GM12865 (cell line): ENCODE measurements at regions not wholly inside any gene's neighbourhood (a gene's known extent, or its start where the extent isn't known, plus 50 kb on each side); places are given as distances from the start of the nearest gene placed in this dataset.

Experiments
- DNase-seq: peaks from one replicate; pipeline ENCODE4 v3.0.0; 2010; ENCODE audit warnings: low read depth
- H3K4me3 ChIP-seq: 2 replicates; pipeline ENCODE4 v1.5.1; 2011; ENCODE audit warnings: mild to moderate bottlenecking, low read depth, low read length, control low read depth
- TF ChIP-seq, protein P1 (sequence below): IDR thresholded peaks from 2 replicates; pipeline ENCODE4 v1.5.1; 2011; ENCODE audit warnings: low read length, control low read depth, low read depth, inconsistent platforms; ENCODE audit not compliant: insufficient read depth; ENCODE audit errors: missing control alignments

GRCh38 chr18:78445880-78446279, 533.7 kb upstream of the SALL3 start:
- TF ChIP-seq, protein P1, sequence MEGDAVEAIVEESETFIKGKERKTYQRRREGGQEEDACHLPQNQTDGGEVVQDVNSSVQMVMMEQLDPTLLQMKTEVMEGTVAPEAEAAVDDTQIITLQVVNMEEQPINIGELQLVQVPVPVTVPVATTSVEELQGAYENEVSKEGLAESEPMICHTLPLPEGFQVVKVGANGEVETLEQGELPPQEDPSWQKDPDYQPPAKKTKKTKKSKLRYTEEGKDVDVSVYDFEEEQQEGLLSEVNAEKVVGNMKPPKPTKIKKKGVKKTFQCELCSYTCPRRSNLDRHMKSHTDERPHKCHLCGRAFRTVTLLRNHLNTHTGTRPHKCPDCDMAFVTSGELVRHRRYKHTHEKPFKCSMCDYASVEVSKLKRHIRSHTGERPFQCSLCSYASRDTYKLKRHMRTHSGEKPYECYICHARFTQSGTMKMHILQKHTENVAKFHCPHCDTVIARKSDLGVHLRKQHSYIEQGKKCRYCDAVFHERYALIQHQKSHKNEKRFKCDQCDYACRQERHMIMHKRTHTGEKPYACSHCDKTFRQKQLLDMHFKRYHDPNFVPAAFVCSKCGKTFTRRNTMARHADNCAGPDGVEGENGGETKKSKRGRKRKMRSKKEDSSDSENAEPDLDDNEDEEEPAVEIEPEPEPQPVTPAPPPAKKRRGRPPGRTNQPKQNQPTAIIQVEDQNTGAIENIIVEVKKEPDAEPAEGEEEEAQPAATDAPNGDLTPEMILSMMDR, result no peak
- H3K4me3 ChIP-seq, result no peak overlapping the region
- DNase-seq, result no peak

DNA sequence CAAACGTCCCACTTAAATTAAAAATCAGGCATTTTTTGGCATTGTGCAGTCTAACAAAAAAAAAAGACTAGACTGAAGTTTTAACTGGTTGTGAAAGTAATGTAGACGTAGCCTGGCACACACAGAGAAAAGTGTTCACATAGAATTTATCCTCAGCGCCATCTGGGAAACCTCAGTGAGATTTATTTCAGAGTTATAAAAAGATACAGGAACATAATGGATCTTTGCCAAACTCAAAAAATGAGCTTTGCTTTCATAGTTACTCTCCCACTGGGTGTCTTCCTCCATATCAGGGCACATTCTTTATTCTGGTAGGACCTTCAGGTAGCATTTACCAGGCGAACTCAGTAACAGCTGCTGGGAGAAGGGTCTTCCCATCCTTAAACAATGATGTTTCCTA, 532.4 kb upstream of the SALL3 start:
- TF ChIP-seq, protein P1, result no peak
- no peak for DNase-seq
- H3K4me3 ChIP-seq, result no peak overlapping the region

DNA sequence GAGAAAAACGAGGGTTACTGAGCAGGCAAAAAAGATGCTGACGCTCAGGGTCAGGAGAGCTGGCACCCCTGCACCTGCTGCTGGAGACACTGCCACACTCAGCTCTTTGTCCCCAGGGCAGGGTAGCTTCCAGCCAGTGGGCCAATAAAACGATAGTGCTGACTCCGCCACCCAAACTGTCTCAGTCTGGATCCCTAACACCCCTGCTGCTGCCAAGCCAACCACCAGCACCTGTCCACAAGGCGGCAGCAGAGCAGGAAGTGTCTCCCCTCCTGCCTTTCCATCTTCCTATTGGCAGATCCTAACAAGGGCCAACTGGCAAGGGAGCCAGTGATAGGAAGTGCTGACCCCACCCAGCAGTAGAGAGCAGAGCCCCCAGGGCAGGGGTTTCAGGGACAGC, 531.5 kb upstream of the SALL3 start:
- no peak for DNase-seq
- no peak overlapping the region for H3K4me3 ChIP-seq
- TF ChIP-seq, protein P1, result no peak

DNA sequence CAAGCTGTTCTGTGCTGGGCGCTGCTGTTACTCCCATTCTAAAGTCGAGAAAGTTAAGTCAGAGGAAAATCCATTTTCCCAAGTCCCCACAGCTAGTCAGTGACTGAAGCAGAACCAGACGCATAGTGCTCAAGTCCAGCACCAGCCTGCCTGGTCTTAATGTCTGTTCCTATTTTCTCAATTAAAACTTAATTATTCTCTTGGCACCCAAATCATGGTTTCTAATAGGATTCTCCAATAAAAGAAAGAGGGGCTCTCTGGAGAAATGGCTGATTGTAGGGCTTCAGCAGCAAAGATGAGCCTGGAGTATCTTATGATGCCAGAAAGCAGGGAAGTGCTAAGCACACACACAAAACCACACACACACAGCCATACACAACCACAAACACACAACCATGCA, 531.0 kb upstream of the SALL3 start:
- TF ChIP-seq, protein P1, result no peak
- DNase-seq, result no peak
- H3K4me3 ChIP-seq, result no peak overlapping the region

DNA sequence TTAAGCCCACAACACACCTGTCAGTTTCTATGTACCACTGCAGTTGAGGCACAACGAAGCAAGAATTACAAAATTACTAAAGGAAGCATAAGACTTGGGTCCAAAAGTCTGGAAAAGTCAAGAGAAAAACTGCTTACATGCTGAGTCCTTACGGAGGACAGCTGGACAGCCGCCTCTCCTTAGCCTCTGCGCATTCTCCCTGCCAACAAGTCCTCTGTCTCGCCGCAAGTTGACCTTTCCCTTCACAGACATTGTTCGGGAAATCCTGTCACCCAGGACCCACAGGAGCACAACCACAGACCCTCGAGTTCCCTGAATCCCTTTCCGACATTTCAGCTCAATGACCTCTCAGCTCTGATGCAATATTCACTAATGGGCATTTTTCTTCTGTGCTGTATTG, 525.4 kb upstream of the SALL3 start:
- no peak overlapping the region for H3K4me3 ChIP-seq

GRCh38 chr18:78455386-78455785, 524.2 kb upstream of the SALL3 start:
- no peak overlapping the region for H3K4me3 ChIP-seq
- DNase-seq, result no peak
- TF ChIP-seq, protein P1, result no peak

More for the DNA sequence above, 525.4 kb upstream of the SALL3 start:
- no peak for DNase-seq
- TF ChIP-seq, protein P1, result no peak

DNA sequence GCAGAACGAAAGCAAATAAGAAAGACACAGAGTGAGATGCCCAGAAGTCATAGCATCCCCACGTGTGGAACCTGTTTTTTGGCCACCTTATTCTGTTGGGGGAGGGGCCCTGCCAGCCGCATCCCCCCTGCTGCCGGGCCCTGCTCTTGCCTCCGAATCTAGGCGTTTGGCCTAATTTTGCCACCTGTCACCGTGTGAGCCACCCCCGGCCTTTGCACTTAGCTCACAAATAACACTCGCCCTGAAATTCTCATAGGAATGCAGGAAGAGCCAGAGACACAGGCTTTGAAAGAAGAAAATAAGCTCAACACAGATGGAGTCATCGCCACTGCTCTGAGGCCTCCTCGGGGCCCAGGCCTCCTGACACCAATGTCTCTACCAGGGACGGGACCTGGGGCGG, 522.6 kb upstream of the SALL3 start:
- no peak overlapping the region for H3K4me3 ChIP-seq
- TF ChIP-seq, protein P1, result no peak
- no peak for DNase-seq
